ENCODE measurements at regions not wholly inside any gene's neighbourhood (a gene's known extent, or its start where the extent isn't known, plus 50 kb on each side); places are given as distances from the start of the nearest gene placed in this dataset.

DNA sequence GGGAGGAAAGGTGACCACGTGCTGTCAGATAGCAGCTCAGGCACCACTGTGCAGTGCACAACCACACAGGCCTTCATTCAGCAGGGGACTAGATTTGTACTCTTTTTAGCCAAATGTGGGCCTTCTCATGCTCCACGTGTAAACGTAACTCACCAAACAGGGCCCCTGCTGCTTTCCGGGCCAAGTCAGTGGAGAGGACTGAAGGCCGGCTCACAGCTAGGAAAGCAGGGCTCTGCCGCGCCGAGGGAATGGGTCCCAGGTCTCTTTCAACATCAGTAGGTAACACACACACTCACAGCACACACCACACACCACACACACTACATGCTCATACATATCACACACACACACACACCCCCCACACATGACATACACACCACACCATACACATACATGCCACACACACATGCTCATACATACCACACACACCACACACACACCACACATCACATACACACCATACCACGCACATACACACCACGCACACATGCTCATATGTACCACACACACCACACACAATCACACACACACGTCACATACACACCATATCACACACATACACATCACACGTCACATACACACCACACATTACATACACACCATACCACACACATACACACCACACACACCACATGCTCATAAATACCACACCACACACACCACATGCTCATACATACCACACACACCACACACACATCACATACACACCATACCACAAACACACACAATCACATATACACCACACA is 124.0 kb upstream of the ERG start:
- no peaks in the 10 kb centered on the region for H3K9me3 ChIP-seq
- intact Hi-C loops (cut with DNase I): no loop called here
- 85 to 87% methylated on average over 12 of the region's 12 CpGs for WGBS, 2 donors
- H3K27me3 ChIP-seq: no peaks in the 10 kb centered on the region
- no peak for TF ChIP-seq CTCF (IDR thresholded peaks at IDR 0.05)
- ATAC-seq: no peak
- H3K36me3 ChIP-seq: no peaks in the 10 kb centered on the region
- H3K4me1 ChIP-seq: no peaks in the 10 kb centered on the region
- DNase-seq: no peak
- FAIRE-seq: no peak
- no peak overlapping the region for H3K27ac ChIP-seq
- no peak overlapping the region for H3K4me3 ChIP-seq

DNA sequence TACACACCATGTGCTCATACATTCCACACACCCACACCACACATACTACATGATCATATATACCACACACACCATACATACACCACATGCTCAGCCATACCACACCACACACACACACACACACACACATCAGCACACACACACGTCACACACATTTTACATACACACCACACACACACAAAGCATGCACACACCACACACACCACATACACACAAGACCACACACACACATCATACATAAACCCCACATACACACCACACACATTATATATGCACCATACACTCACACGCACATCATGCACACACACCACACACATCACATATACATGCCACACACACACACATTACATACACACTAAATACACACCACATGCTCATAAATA is 124.5 kb upstream of the ERG start:
- H3K4me3 ChIP-seq: no peak overlapping the region
- H3K36me3 ChIP-seq: no peaks in the 10 kb centered on the region
- no peak overlapping the region for H3K27ac ChIP-seq
- no peaks in the 10 kb centered on the region for H3K4me1 ChIP-seq
- ATAC-seq (no peak), DNase-seq (no peak), FAIRE-seq (no peak)
- WGBS, 2 donors: 42 to 43% methylated on average over 2 of the region's 2 CpGs
- no peaks in the 10 kb centered on the region for H3K9me3 ChIP-seq
- no peak for TF ChIP-seq CTCF (IDR thresholded peaks at IDR 0.05)
- intact Hi-C loops (cut with DNase I): no loop called here
- H3K27me3 ChIP-seq: no peaks in the 10 kb centered on the region

- 55 to 58% methylated on average over 4 of the region's 4 CpGs for WGBS, 2 donors
- TF ChIP-seq CTCF (IDR thresholded peaks at IDR 0.05): no peak
- Histone ChIP-seq H3K9me3 (no peaks in the 10 kb centered on the region), H3K36me3 (no peaks in the 10 kb centered on the region), H3K4me1 (no peaks in the 10 kb centered on the region), H3K27ac (no peak overlapping the region), H3K27me3 (no peaks in the 10 kb centered on the region), H3K4me3 (no peak overlapping the region)
- intact Hi-C loops (cut with DNase I): no loop called here
- no peak for FAIRE-seq
- no peak for DNase-seq
- ATAC-seq: no peak
Observed at GRCh38 chr21:38623552-38623951, 125.3 kb upstream of the ERG start.

- no peaks in the 10 kb centered on the region for H3K36me3 ChIP-seq
- no peaks in the 10 kb centered on the region for H3K9me3 ChIP-seq
- no peaks in the 10 kb centered on the region for H3K27me3 ChIP-seq
- 81 to 92% methylated on average over 1 of the region's 1 CpG for WGBS, 2 donors
- FAIRE-seq (no peak), DNase-seq (no peak), ATAC-seq (no peak)
- H3K4me1 ChIP-seq: no peaks in the 10 kb centered on the region
- no peak for TF ChIP-seq CTCF (IDR thresholded peaks at IDR 0.05)
- intact Hi-C loops (cut with DNase I): no loop called here
- no peak overlapping the region for H3K27ac ChIP-seq
- H3K4me3 ChIP-seq: no peak overlapping the region
Observed at GRCh38 chr21:38625000-38625399, 126.7 kb upstream of the ERG start.

- Histone ChIP-seq H3K27ac (no peak overlapping the region), H3K36me3 (no peaks in the 10 kb centered on the region), H3K4me3 (no peak overlapping the region), H3K27me3 (no peaks in the 10 kb centered on the region), H3K9me3 (no peaks in the 10 kb centered on the region), H3K4me1 (no peaks in the 10 kb centered on the region)
- intact Hi-C loops (cut with DNase I): no loop called here
- no peak for ATAC-seq
- DNase-seq: no peak
- TF ChIP-seq CTCF (IDR thresholded peaks at IDR 0.05): no peak
- WGBS, 2 donors: 61 to 80% methylated on average over 3 of the region's 3 CpGs
- FAIRE-seq: no peak
Observed at GRCh38 chr21:38626306-38626705, 128.0 kb upstream of the ERG start.

All from pancreas (tissue), 10 donors.